Right cardiac atrium (tissue), 5 donors: ENCODE measurements at regions not wholly inside any gene's neighbourhood (a gene's known extent, or its start where the extent isn't known, plus 50 kb on each side); places are given as distances from the start of the nearest gene placed in this dataset.

ENCODE experiments used
- ATAC-seq, 2 donors: fragments of 200-7000 bp; cut with Tn5 transposase; one replicate each; pipeline versions ENCODE4 v1.8.0 to v1.9.1; 2020; ENCODE audit warnings: moderate library complexity in 2 of 2, mild to moderate bottlenecking in 1 of 2
- DNase-seq, 3 donors: peaks; one replicate each; pipeline ENCODE4 v3.0.0-alpha.2; 2020
- H3K27ac ChIP-seq: one replicate; pipeline ENCODE4 v1.5.1; 2013; ENCODE audit warnings: mild to moderate bottlenecking, low read length, control low read depth, moderate library complexity
- H3K27me3 ChIP-seq: one replicate; pipeline ENCODE4 v1.6.1; 2013; ENCODE audit not compliant: control insufficient read depth, insufficient read depth
- H3K4me1 ChIP-seq: one replicate; pipeline ENCODE4 v1.6.1; 2013; ENCODE audit warnings: low read length; ENCODE audit not compliant: control insufficient read depth, insufficient read depth
- H3K4me3 ChIP-seq: one replicate; pipeline ENCODE4 v1.5.1; 2013; ENCODE audit warnings: low read length, control low read depth
- H3K9me3 ChIP-seq: one replicate; pipeline ENCODE4 v1.6.1; 2013; ENCODE audit warnings: low read length; ENCODE audit not compliant: control insufficient read depth
- WGBS: extraction: QIAGEN DNeasy Blood & Tissue Kit; methylation state at CpG from one replicate; pipeline ENCODE4 v1.1.7; 2013; 5-methylcytosine and 5-hydroxymethylcytosine counted together
- intact Hi-C, 4 donors: fragments of 100-400 bp; cut with DNase I; formaldehyde crosslinking; loops; one replicate each; pipeline versions ENCODE4 v1.11.0 to v1.14.0; 2022 to 2023
- donor health status: healthy with polysubstance abuse.
- donor health status: DM: no; HTN: yes; CAD: no.
- donor health status: DM: no; HTN: no; CAD: no.
- donor health status: DM: no; HTN: yes; CAD: no; lungs with severe emphysema.
- donor health status: DM: yes; HTN: yes; CAD: no.

DNA sequence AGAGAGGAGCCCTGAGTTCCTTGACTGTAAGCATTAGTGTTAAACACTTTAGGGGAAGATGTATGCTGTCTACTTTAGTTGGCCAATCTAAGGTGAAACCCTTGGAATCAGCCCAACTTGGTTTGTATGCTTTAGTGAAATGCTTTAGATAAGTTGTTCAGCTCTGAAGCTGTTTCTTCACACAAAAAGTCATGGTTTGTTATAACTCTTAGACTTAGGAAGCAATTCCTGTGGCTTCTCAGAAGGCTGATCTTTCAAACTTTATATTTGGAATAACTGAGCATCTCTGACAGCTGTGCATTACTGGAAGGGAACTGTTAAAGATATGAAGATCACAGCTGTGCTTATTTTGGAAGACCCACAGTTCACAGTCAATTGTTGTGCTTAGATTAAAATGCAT, 714.1 kb downstream of the FAT4 start:
- intact Hi-C loops: no loop called here
- Histone ChIP-seq H3K27ac (no peak overlapping the region), H3K9me3 (no peaks in the 10 kb centered on the region), H3K4me1 (no peaks in the 10 kb centered on the region), H3K27me3 (no peaks in the 10 kb centered on the region), H3K4me3 (no peak overlapping the region)
- DNase-seq (no peak), ATAC-seq (no peak)

- Histone ChIP-seq H3K9me3 (no peaks in the 10 kb centered on the region), H3K27ac (no peak overlapping the region), H3K4me3 (no peak overlapping the region), H3K4me1 (no peaks in the 10 kb centered on the region), H3K27me3 (no peaks in the 10 kb centered on the region)
- ATAC-seq (no peak), DNase-seq (no peak)
- 72% methylated on average over 2 of the region's 2 CpGs for WGBS
- intact Hi-C loops: no loop called here
Measured at GRCh38 chr4:126037231-126037630, 722.5 kb downstream of the FAT4 start.

DNA sequence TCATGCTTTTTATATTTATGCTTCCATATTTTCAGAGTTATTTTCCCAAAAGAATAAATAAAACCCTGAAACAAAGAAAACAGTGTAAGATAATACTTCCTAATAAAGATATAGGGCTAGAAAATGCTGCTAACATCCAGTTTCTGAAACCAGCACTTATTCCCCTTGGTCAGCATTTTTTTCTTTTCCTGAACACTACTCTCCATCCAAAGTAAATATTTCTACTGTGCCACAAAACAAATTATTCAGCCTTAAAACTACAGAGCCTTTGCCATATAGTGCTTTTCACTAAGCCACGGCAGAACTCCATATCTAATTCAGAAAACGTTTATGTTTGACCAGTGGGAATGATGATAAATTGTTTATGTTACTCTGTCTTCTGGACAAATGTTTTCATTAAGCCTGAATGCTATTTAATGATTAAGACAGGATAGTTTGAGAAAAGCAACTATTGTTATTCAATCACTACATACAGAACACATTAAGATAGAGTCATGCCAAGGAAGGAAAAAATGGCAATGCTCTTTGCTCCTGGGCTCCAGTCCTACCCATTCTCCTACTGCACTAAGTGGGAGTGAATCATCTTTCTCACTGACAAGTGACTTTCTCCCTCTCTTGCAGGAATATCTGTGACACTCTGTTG, 723.9 kb downstream of the FAT4 start:
- H3K4me3 ChIP-seq: no peak overlapping the region
- peak; percentile 56 to 60 for ATAC-seq
- intact Hi-C loops: no loop called here
- 33% methylated on average over 2 of the region's 2 CpGs for WGBS
- no peaks in the 10 kb centered on the region for H3K9me3 ChIP-seq
- H3K27ac ChIP-seq: no peak overlapping the region
- DNase-seq: no peak
- no peaks in the 10 kb centered on the region for H3K27me3 ChIP-seq
- no peaks in the 10 kb centered on the region for H3K4me1 ChIP-seq

DNA sequence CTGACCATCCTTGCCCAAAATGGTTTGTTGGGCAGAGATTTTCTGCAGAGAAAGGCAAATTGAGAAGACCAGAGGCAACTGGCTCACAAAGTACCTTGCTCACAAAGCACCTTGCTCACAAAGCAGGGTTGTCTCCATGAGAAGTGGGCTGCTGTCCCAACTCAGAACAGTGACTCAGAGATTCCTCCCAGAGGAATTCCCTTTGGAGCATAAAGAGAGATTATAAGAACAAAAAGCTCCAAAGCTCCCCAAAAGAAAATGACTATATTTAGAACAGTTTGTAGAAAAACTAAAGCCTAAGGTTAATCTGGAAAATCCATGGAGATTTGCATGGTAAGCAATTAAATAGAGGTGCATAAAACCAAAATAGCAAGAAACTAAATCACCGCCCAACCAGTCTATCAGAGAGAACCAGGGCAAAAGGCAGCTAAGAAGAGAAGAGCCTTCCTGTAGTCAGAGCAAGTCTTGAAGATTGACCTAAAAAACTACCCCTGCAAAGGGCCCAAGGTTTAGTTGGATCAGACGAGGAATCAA, 731.4 kb downstream of the FAT4 start:
- no peak overlapping the region for H3K27ac ChIP-seq
- intact Hi-C loops: no loop called here
- WGBS: 57% methylated on average over 2 of the region's 2 CpGs
- H3K4me3 ChIP-seq: no peak overlapping the region
- no peaks in the 10 kb centered on the region for H3K4me1 ChIP-seq
- no peaks in the 10 kb centered on the region for H3K27me3 ChIP-seq
- DNase-seq (no peak), ATAC-seq (no peak)
- H3K9me3 ChIP-seq: no peaks in the 10 kb centered on the region

DNA sequence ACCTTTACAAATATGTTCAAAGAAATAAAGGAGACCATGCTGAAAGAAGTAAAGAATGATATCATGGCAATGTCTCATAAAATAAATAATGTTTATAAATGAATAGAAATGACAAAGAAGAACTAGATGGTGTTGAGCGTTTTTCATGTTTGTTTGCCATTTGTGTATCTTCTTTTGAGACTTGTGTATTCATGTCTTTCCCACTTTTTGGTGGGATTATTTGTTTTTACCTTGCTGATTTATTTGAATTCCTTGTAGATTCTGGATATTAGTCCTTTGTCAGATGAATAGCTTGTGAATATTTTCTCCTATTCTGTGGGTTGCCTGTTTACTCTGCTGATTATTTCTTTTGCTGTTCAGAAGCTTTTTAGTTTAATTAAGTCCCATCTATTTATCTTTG, 732.4 kb downstream of the FAT4 start:
- Histone ChIP-seq H3K4me3 (no peak overlapping the region), H3K9me3 (no peaks in the 10 kb centered on the region), H3K27me3 (no peaks in the 10 kb centered on the region), H3K27ac (no peak overlapping the region), H3K4me1 (no peaks in the 10 kb centered on the region)
- no peak for ATAC-seq
- 87% methylated on average over 1 of the region's 1 CpG for WGBS
- intact Hi-C loops: no loop called here
- DNase-seq: no peak

- Histone ChIP-seq H3K4me3 (no peak overlapping the region), H3K4me1 (no peaks in the 10 kb centered on the region), H3K9me3 (no peaks in the 10 kb centered on the region), H3K27me3 (no peaks in the 10 kb centered on the region), H3K27ac (no peak overlapping the region)
- ATAC-seq: peak; percentile 63 to 78
- peak in 1 of 3 donors; percentile 45 for DNase-seq
- WGBS: 40% methylated on average over 1 of the region's 1 CpG
- intact Hi-C loops: no loop called here
Measured at GRCh38 chr4:126051689-126052424, 737.1 kb downstream of the FAT4 start.

DNA sequence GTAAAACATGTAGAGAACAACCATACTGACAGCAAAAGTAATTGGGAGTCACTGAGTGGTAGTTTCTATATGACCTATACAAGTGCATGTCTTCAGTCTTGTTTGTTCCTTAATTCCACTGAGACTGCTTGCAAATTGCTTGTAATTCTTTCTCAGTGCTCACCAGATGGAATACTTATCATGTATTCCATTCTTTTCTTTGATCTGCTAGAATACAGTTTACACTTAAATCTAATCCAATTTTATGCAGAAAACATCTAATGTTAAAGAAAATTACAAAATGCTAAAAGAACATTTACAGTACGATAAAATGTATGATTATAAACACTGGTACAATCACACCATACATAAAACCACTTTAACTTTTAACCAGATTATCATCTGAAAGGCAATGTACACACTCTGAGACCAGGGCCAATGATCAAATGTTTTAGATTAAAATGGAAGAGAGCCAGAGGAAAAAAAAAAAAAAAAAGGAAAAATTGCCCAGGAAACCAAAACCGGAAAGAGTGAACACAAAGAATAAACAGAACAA, 741.4 kb downstream of the FAT4 start:
- intact Hi-C loops: no loop called here
- Histone ChIP-seq H3K4me3 (no peak overlapping the region), H3K9me3 (no peaks in the 10 kb centered on the region), H3K27ac (no peak overlapping the region), H3K27me3 (no peaks in the 10 kb centered on the region), H3K4me1 (no peaks in the 10 kb centered on the region)
- 41% methylated on average over 2 of the region's 2 CpGs for WGBS
- DNase-seq (no peak), ATAC-seq (no peak)

DNA sequence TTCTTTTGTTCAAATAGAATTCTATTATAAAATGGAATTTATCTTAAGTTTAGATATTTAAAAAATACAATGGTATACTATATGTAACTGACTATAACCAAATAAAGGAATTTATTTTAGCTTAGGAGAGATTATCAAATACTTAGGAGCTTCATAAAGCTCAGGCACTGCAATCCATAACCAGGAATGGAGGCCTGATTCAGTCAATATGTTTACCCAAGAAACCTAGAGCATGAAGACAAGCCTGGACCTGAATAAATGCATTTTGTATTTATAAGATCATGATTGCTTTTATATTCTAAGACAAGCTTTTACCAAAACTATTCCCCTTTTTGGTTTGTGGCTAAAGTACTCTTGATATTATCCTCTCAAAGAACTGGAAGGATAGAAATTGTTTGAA, 742.6 kb downstream of the FAT4 start:
- H3K27me3 ChIP-seq: no peaks in the 10 kb centered on the region
- H3K9me3 ChIP-seq: no peaks in the 10 kb centered on the region
- no peak overlapping the region for H3K4me3 ChIP-seq
- H3K27ac ChIP-seq: no peak overlapping the region
- DNase-seq (no peak), ATAC-seq (no peak)
- H3K4me1 ChIP-seq: no peaks in the 10 kb centered on the region
- intact Hi-C loops: no loop called here

DNA sequence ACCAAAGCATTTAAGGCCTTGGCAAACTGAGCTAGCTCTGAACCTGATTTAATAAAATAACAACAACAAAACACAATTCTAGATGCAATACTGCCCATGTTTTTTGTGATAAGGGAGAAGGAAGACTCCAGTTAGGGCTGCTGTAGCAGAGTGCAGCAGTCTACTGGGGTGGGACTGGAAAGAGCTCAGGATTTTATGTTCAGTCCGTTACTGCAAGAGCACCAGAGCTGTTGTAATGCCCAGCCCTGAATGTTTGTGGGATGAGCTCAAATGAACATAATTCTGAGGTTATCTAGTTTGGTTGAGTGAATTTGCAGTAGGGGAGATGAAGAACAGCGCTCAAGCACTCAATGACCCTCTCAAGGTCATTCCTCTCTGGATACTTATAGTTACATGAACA, 743.8 kb downstream of the FAT4 start:
- intact Hi-C loops: no loop called here
- no peak overlapping the region for H3K27ac ChIP-seq
- no peaks in the 10 kb centered on the region for H3K4me1 ChIP-seq
- WGBS: 93% methylated on average over 2 of the region's 2 CpGs
- no peaks in the 10 kb centered on the region for H3K27me3 ChIP-seq
- ATAC-seq (no peak), DNase-seq (no peak)
- no peaks in the 10 kb centered on the region for H3K9me3 ChIP-seq
- no peak overlapping the region for H3K4me3 ChIP-seq

DNA sequence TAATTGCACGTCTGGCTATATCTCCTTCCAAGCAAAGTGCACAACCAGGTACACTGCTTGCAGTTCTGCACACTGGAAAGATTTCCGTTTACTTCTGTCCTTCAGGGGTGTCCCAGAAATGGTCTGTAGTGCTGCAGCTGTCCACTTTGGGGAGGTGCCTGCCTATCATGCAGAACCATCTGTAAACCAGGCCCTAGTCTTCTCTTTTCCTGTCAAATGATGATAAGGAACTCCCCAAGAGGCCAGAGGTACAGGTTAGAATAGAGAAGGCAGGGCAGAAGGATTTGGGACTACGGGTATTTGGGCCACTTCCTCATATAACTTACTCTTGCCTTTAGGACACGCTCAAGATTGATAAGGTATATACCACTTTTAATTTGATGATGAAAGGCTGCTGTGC, 746.9 kb downstream of the FAT4 start:
- no peaks in the 10 kb centered on the region for H3K27me3 ChIP-seq
- no peaks in the 10 kb centered on the region for H3K9me3 ChIP-seq
- DNase-seq (no peak), ATAC-seq (no peak)
- 96% methylated on average over 4 of the region's 4 CpGs for WGBS
- no peaks in the 10 kb centered on the region for H3K4me1 ChIP-seq
- H3K27ac ChIP-seq: no peak overlapping the region
- intact Hi-C loops: no loop called here
- no peak overlapping the region for H3K4me3 ChIP-seq

GRCh38 chr4:126065016-126065415, 750.3 kb downstream of the FAT4 start:
- no peak overlapping the region for H3K27ac ChIP-seq
- ATAC-seq: no peak

More at GRCh38 chr4:126065016-126065415, 750.3 kb downstream of the FAT4 start:
- intact Hi-C loops: no loop called here
- Histone ChIP-seq H3K4me3 (no peak overlapping the region), H3K27me3 (no peaks in the 10 kb centered on the region), H3K9me3 (no peaks in the 10 kb centered on the region), H3K4me1 (no peaks in the 10 kb centered on the region)
- DNase-seq: no peak
